H1 (cell line): ENCODE measurements at regions not wholly inside any gene's neighbourhood (a gene's known extent, or its start where the extent isn't known, plus 50 kb on each side); places are given as distances from the start of the nearest gene placed in this dataset.

Source experiments
- CTCF ChIA-PET: fragments of 300-600 bp; sonication (Branson Sonifier 250); formaldehyde crosslinking; loops from one replicate; lab custom pipeline; 2021; ENCODE audit not compliant: partially characterized antibody; lab: Charles Lee
- POLR2A ChIA-PET: fragments of 300-600 bp; sonication (Branson Sonifier 250); formaldehyde crosslinking; loops from one replicate; lab custom pipeline; 2021; ENCODE audit warnings: inconsistent platforms; ENCODE audit not compliant: partially characterized antibody; lab: Charles Lee
- DNase-seq, 2 experiments: peaks; one replicate each; pipeline versions ENCODE4 v3.0.0 to v3.0.0-alpha.2; 2010 to 2022; ENCODE audit warnings: low spot score in 2 of 2, low read depth in 1 of 2, mixed read lengths in 1 of 2
- FAIRE-seq: peaks from 2 replicates; lab custom pipeline; 2011; peaks lifted over from hg19 to GRCh38; lab: Jason Lieb, UNC
- H2AFZ ChIP-seq: 2 replicates; pipeline ENCODE4 v1.8.1; 2012; ENCODE audit warnings: low read length, inconsistent platforms
- H2AK5ac ChIP-seq: 2 replicates; pipeline ENCODE4 v1.6.1; 2013; ENCODE audit warnings: low read depth, low read length
- H2BK120ac ChIP-seq: replicated peaks from 2 replicates; pipeline ENCODE3; 2013; ENCODE audit warnings: low read depth, low read length, inconsistent platforms
- H2BK12ac ChIP-seq: 2 replicates; pipeline ENCODE4 v1.6.1; 2013; ENCODE audit warnings: low read depth, low read length
- H2BK15ac ChIP-seq: 2 replicates; pipeline ENCODE4 v1.6.1; 2013; ENCODE audit warnings: low read length
- H2BK20ac ChIP-seq: 2 replicates; pipeline ENCODE4 v1.6.1; 2013; ENCODE audit warnings: low read length
- H2BK5ac ChIP-seq: 2 replicates; pipeline ENCODE4 v1.6.1; 2013; ENCODE audit warnings: low read depth, low read length
- H3K14ac ChIP-seq: 2 replicates; pipeline ENCODE4 v1.6.1; 2013; ENCODE audit warnings: inconsistent platforms; ENCODE audit not compliant: insufficient read length
- H3K18ac ChIP-seq: 2 replicates; pipeline ENCODE4 v1.6.1; 2013; ENCODE audit warnings: low read length; ENCODE audit errors: extremely low read depth
- H3K23ac ChIP-seq: 2 replicates; pipeline ENCODE4 v1.6.1; 2013; ENCODE audit warnings: inconsistent platforms; ENCODE audit not compliant: insufficient read length
- H3K23me2 ChIP-seq: 2 replicates; pipeline ENCODE4 v1.6.1; 2013; ENCODE audit warnings: low read depth, low read length
- H3K27ac ChIP-seq: 2 replicates; pipeline ENCODE4 v1.6.1; 2011; ENCODE audit warnings: low read depth, low read length, inconsistent platforms
- H3K27me3 ChIP-seq, 4 experiments: replicated peaks in 1 of 4; 1 replicate in 1 of 4; 2 replicates in 3 of 4; pipeline versions ENCODE4 v1.6.1 to v1.8.1; 2011 to 2013; ENCODE audit warnings: low read length in 3 of 4, mild to moderate bottlenecking in 3 of 4, inconsistent platforms in 2 of 4, mixed read lengths in 2 of 4, moderate library complexity in 1 of 4; ENCODE audit not compliant: control insufficient read depth in 3 of 4, insufficient read depth in 3 of 4; ENCODE audit errors: extremely low read depth in 1 of 4
- H3K36me3 ChIP-seq, 4 experiments: 2 replicates each; pipeline versions ENCODE4 v1.6.1 to v1.8.1; 2011 to 2013; ENCODE audit warnings: mild to moderate bottlenecking in 4 of 4, low read length in 3 of 4, moderate library complexity in 2 of 4, control low read depth in 1 of 4, inconsistent platforms in 1 of 4; ENCODE audit not compliant: insufficient read depth in 4 of 4, control insufficient read depth in 2 of 4
- H3K4ac ChIP-seq: replicated peaks from 2 replicates; pipeline ENCODE3; 2013; ENCODE audit warnings: low read length, low read depth, mixed read lengths, inconsistent platforms; ENCODE audit not compliant: insufficient read length
- H3K4me1 ChIP-seq, 4 experiments: replicated peaks in 1 of 4; 1 replicate in 1 of 4; 2 replicates in 3 of 4; pipeline versions ENCODE4 v1.6.1 to v1.8.1; 2011 to 2013; ENCODE audit warnings: low read length in 3 of 4, inconsistent platforms in 2 of 4, mixed read lengths in 1 of 4; ENCODE audit not compliant: insufficient read depth in 4 of 4, control insufficient read depth in 3 of 4
- H3K4me2 ChIP-seq, 2 experiments: 2 replicates each; pipeline versions ENCODE4 v1.6.1 to v1.8.1; 2011 to 2013; ENCODE audit warnings: low read depth in 2 of 2, low read length in 2 of 2, control low read depth in 1 of 2, inconsistent platforms in 1 of 2, mild to moderate bottlenecking in 1 of 2; ENCODE audit not compliant: insufficient read depth in 1 of 2
- H3K4me3 ChIP-seq, 4 experiments: fragments of 200-600, 300-600 bp in 1 of 4; sonication (generic), shearing (Covaris generic), sonication (Bioruptor Twin) in 1 of 4; 2 replicates each; pipeline versions ENCODE4 v1.5.1 to v1.8.1; 2011 to 2016; ENCODE audit warnings: low read length in 4 of 4, low read depth in 3 of 4, control low read depth in 2 of 4, inconsistent platforms in 2 of 4, mild to moderate bottlenecking in 2 of 4, mixed read lengths in 1 of 4, moderate library complexity in 1 of 4; ENCODE audit not compliant: insufficient read depth in 2 of 4; ENCODE audit errors: extremely low read depth in 1 of 4
- H3K56ac ChIP-seq: replicated peaks from 2 replicates; pipeline ENCODE3; 2013; ENCODE audit warnings: low read depth, mild to moderate bottlenecking, mixed read lengths, low read length, inconsistent platforms; ENCODE audit not compliant: insufficient read length
- H3K79me1 ChIP-seq: 2 replicates; pipeline ENCODE4 v1.6.1; 2013; ENCODE audit warnings: low read depth, low read length, control low read depth
- H3K79me2 ChIP-seq, 2 experiments: 2 replicates each; pipeline versions ENCODE4 v1.6.1 to v1.8.1; 2012 to 2013; ENCODE audit warnings: low read length in 2 of 2, mild to moderate bottlenecking in 2 of 2, inconsistent platforms in 1 of 2; ENCODE audit not compliant: insufficient read depth in 2 of 2, control insufficient read depth in 1 of 2
- H3K9ac ChIP-seq, 4 experiments: replicated peaks in 1 of 4; 1 replicate in 1 of 4; 2 replicates in 3 of 4; pipeline versions ENCODE4 v1.6.1 to v1.8.1; 2011 to 2013; ENCODE audit warnings: low read depth in 3 of 4, low read length in 3 of 4, control low read depth in 2 of 4, mild to moderate bottlenecking in 2 of 4, moderate library complexity in 2 of 4, inconsistent platforms in 1 of 4; ENCODE audit errors: extremely low read depth in 1 of 4
- H3K9me3 ChIP-seq, 2 experiments: 2 replicates each; pipeline versions ENCODE4 v1.6.1 to v1.8.1; 2012 to 2013; ENCODE audit warnings: mild to moderate bottlenecking in 2 of 2, moderate library complexity in 2 of 2, control low read depth in 1 of 2, inconsistent platforms in 1 of 2, low read depth in 1 of 2, low read length in 1 of 2, mixed read lengths in 1 of 2; ENCODE audit not compliant: insufficient read depth in 2 of 2
- H4K20me1 ChIP-seq, 2 experiments: replicated peaks in 1 of 2; 2 replicates each; pipeline versions ENCODE3 to v1.8.1; 2011 to 2013; ENCODE audit warnings: inconsistent platforms in 2 of 2, low read length in 2 of 2, mild to moderate bottlenecking in 1 of 2; ENCODE audit not compliant: insufficient read depth in 2 of 2, control insufficient read depth in 1 of 2
- H4K5ac ChIP-seq: 2 replicates; pipeline ENCODE4 v1.6.1; 2013; ENCODE audit warnings: low read length, low read depth, mixed read lengths, inconsistent platforms; ENCODE audit not compliant: insufficient read length
- H4K8ac ChIP-seq: 2 replicates; pipeline ENCODE4 v1.8.0; 2013; ENCODE audit warnings: mild to moderate bottlenecking, moderate library complexity, low read length, inconsistent platforms; ENCODE audit not compliant: insufficient read depth; ENCODE audit errors: extremely low read depth
- H4K91ac ChIP-seq: replicated peaks from 2 replicates; pipeline ENCODE3; 2013; ENCODE audit warnings: low read length, mixed read lengths, inconsistent platforms; ENCODE audit not compliant: insufficient read length
- BCL11A ChIP-seq, 2 experiments: IDR thresholded peaks; one replicate each; pipeline ENCODE4 v1.6.1; 2011; ENCODE audit warnings: low read depth in 2 of 2, low read length in 2 of 2, mild to moderate bottlenecking in 2 of 2
- CEBPB ChIP-seq: IDR thresholded peaks from 2 replicates; pipeline ENCODE4 v1.6.1; 2012; ENCODE audit warnings: low read depth, low read length
- CTBP2 ChIP-seq: IDR thresholded peaks from 2 replicates; pipeline ENCODE4 v1.7.0; 2011; ENCODE audit warnings: borderline replicate concordance, mild to moderate bottlenecking, moderate library complexity, mixed read lengths, low read length; ENCODE audit not compliant: insufficient read depth, insufficient read length
- EZH2 ChIP-seq: fragments of 200-600 bp; sonication (generic); IDR thresholded peaks from 2 replicates; pipeline ENCODE4 v1.7.1; 2012; ENCODE audit warnings: low read depth, mild to moderate bottlenecking, moderate library complexity, low read length, inconsistent platforms; ENCODE audit not compliant: severe bottlenecking
- GABPA ChIP-seq: IDR thresholded peaks from 2 replicates; pipeline ENCODE4 v1.6.1; 2011; ENCODE audit warnings: mild to moderate bottlenecking, low read length, moderate library complexity, borderline replicate concordance; ENCODE audit not compliant: insufficient read depth
- GTF2F1 ChIP-seq: IDR thresholded peaks from 2 replicates; pipeline ENCODE4 v1.6.1; 2012; ENCODE audit warnings: low read depth, low read length, improper control_type of control experiment, borderline replicate concordance
- JUND ChIP-seq: IDR thresholded peaks from 2 replicates; pipeline ENCODE4 v1.6.1; 2011; ENCODE audit warnings: mild to moderate bottlenecking, improper control_type of control experiment, low read length
- KDM1A ChIP-seq: fragments of 200-600, 300-600 bp; sonication (generic); IDR thresholded peaks from 2 replicates; pipeline ENCODE4 v1.7.1; 2016; ENCODE audit warnings: mild to moderate bottlenecking, low read length, borderline replicate concordance
- POLR2A ChIP-seq, 2 experiments: IDR thresholded peaks; 1 replicate in 1 of 2; 2 replicates in 1 of 2; pipeline ENCODE4 v1.6.1; 2011; ENCODE audit warnings: low read depth in 2 of 2, low read length in 2 of 2, mild to moderate bottlenecking in 2 of 2; ENCODE audit errors: control extremely low read depth in 1 of 2
- TAF7 ChIP-seq: optimal IDR thresholded peaks from 2 replicates; pipeline ENCODE3; 2011; ENCODE audit warnings: low read depth, mild to moderate bottlenecking, inconsistent platforms, low read length, moderate library complexity, borderline replicate concordance
- TBP ChIP-seq: IDR thresholded peaks from 2 replicates; pipeline ENCODE4 v1.6.1; 2011; ENCODE audit warnings: low read depth, low read length, improper control_type of control experiment
- TEAD4 ChIP-seq: IDR thresholded peaks from 2 replicates; pipeline ENCODE4 v1.6.1; 2012; ENCODE audit warnings: low read depth, low read length, inconsistent platforms, mixed read lengths
- WGBS, 2 experiments: shearing (Covaris generic) in 1 of 2; methylation state at CpG; one replicate each; pipeline versions ENCODE4 v1.1.6 to v1.1.7; 2013 to 2015; ENCODE audit warnings: low lambda C conversion rate in 2 of 2, mixed read lengths in 2 of 2, inconsistent platforms in 1 of 2, low coverage in 1 of 2, missing lambda C conversion rate in 1 of 2; ENCODE audit not compliant: insufficient replicate concordance in 2 of 2, insufficient coverage in 1 of 2, insufficient read length in 1 of 2; ENCODE audit errors: extremely low coverage in 1 of 2, missing lambda C conversion rate in 1 of 2; 5-methylcytosine and 5-hydroxymethylcytosine counted together
- TF ChIP-seq, protein P1 (sequence below): IDR thresholded peaks from 2 replicates; pipeline ENCODE4 v1.6.1; 2012; ENCODE audit warnings: inconsistent platforms

DNA sequence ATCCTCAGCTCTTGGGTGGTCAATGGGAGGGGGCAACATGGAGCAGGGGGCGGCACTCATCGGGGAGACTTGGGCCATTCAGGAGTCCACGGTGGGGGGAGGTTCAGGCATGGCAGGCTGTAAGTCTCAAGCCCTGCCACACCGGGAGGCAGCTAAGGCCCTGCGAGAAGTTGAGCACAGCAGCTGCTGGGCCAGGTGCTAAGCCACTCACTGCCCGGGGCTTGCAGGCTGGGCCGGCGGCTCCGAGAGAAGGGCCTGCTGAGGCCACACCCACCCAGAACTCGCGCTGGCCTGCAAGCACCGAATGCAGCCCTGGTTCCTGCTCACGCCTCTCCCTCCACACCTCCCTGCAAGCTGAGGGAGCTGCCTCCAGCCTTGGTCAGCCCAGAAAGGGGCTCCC is 131.4 kb downstream of the OR4C45 start:
- H2BK5ac ChIP-seq = no peak overlapping the region
- H4K91ac ChIP-seq = no peak overlapping the region
- no peak overlapping the region for H3K4me2 ChIP-seq
- no peak overlapping the region for H3K14ac ChIP-seq
- H3K27ac ChIP-seq = no peak overlapping the region
- no peaks in the 10 kb centered on the region for H3K23me2 ChIP-seq
- no peaks in the 10 kb centered on the region for H3K79me2 ChIP-seq
- no peak overlapping the region for H2AFZ ChIP-seq
- no peak overlapping the region for H4K8ac ChIP-seq
- H3K36me3 ChIP-seq = no peaks in the 10 kb centered on the region
- no peaks in the 10 kb centered on the region for H4K20me1 ChIP-seq
- H3K4me3 ChIP-seq = no peak overlapping the region
- H2BK15ac ChIP-seq = no peak overlapping the region
- H3K4me1 ChIP-seq = no peaks in the 10 kb centered on the region
- ChIA-PET POLR2A (no interaction called here), CTCF (no interaction called here)
- DNase-seq = no peak
- no peak overlapping the region for H3K23ac ChIP-seq
- no peak overlapping the region for H2BK12ac ChIP-seq
- H2BK120ac ChIP-seq = no peak overlapping the region
- H2AK5ac ChIP-seq = no peak overlapping the region
- H3K9me3 ChIP-seq = peaks cover 67 to 77% of the 10 kb centered on the region in 2 experiments
- no peak overlapping the region for H3K9ac ChIP-seq
- no CpG with 5 or more reads among the region's 13 CpGs for WGBS, 2 experiments
- H3K79me1 ChIP-seq = no peaks in the 10 kb centered on the region
- TF ChIP-seq TEAD4 = no peak
- no peak for TF ChIP-seq CEBPB
- no peak for TF ChIP-seq JUND
- no peak for TF ChIP-seq CTBP2
- TF ChIP-seq, protein P1, sequence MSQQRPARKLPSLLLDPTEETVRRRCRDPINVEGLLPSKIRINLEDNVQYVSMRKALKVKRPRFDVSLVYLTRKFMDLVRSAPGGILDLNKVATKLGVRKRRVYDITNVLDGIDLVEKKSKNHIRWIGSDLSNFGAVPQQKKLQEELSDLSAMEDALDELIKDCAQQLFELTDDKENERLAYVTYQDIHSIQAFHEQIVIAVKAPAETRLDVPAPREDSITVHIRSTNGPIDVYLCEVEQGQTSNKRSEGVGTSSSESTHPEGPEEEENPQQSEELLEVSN = no peak
- TF ChIP-seq KDM1A = no peak
- no peak for TF ChIP-seq GABPA
- no peak for TF ChIP-seq TAF7
- TF ChIP-seq POLR2A (IDR thresholded peaks at IDR 0.05; ENCODE audit: control extremely low read depth in 1 of 2, low read depth in 2 of 2, low read length in 2 of 2) = no peak
- no peak for TF ChIP-seq EZH2
- no peak for TF ChIP-seq GTF2F1
- no peak for TF ChIP-seq BCL11A (IDR thresholded peaks at IDR 0.05; ENCODE audit: low read depth in 2 of 2, low read length in 2 of 2)
- no peak for TF ChIP-seq TBP
- no peak overlapping the region for H3K56ac ChIP-seq
- no peak overlapping the region for H4K5ac ChIP-seq
- H3K27me3 ChIP-seq = no peaks in the 10 kb centered on the region
- H3K18ac ChIP-seq = no peak overlapping the region
- H3K4ac ChIP-seq = no peak overlapping the region
- no peak for FAIRE-seq
- H2BK20ac ChIP-seq = no peak overlapping the region
